EH (cell line): ENCODE measurements at regions not wholly inside any gene's neighbourhood (a gene's known extent, or its start where the extent isn't known, plus 50 kb on each side); places are given as distances from the start of the nearest gene placed in this dataset.
"Not testable (repeated sequence)": the region's sequence is repeated elsewhere in the genome, so short reads cannot be mapped to it uniquely, and the experiment has no call there.

Experiments used
- DNase-seq: peaks from one replicate; pipeline ENCODE4 v3.0.0-alpha.2; 2015; ENCODE audit warnings: low read depth

DNA sequence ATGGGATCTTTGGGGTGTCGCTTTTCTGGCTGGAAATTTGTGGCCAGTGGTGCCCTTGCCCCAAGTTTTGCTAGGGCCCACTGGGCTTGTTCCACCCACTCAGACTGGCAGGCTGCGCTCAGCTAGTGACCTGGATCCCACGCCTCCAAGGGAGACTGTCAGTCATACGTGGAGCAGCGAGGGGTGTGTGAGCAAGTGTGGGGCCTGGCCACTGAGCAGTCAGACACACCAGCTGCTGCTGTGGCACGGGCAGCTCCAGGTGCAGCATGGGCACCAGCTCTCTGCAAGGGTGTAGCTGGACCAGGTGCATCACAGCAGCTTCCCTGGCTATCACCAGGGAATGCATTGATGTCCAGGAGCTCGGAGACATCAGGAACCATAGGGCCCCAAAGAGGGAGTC is 327.0 kb downstream of the NR4A2 start:
- DNase-seq, result no peak

- no peak for DNase-seq
Observed at GRCh38 chr2:156004459-156004858, 328.1 kb downstream of the NR4A2 start.

DNA sequence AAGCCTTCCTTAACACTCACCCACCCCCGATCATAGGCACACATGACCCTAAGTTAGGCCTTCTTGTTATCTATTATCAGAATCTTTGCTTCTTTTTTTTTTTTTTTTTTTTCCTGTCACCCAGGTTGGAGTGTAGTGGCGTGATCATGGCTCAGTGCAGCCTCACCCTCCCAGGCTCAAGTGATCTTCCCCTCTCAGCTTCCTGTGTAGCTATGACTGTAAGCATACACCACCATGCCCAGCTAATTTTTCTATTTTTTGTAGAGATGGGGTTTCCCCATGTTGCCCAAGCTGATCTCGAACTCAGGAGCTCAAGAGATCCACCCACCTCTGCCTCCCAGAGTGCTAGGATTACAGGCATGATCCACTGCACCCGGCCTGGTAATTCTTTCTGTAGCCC is 328.7 kb downstream of the NR4A2 start:
- no peak for DNase-seq

- DNase-seq, result no peak
Observed at GRCh38 chr2:156001851-156002250, 330.7 kb downstream of the NR4A2 start.

DNA sequence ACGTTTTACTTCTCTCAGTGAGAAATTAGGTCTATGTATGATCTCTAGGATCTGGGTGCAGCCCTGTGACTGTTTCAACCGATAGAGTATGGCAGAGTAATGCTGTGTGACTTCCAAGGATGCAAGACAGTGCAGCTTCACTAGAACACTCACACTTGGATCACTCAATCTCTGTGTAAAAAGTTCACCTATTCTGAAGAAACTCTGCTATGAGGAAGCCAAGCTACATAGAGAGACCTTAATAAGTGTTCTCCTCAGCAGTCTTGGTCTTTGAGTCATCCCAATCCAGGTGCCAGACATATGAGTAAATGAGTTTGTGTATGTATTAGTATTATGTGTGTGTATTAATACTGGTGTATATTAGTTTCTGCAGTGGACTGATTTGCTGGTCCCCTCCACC is 335.0 kb downstream of the NR4A2 start:
- DNase-seq, result no peak

DNA sequence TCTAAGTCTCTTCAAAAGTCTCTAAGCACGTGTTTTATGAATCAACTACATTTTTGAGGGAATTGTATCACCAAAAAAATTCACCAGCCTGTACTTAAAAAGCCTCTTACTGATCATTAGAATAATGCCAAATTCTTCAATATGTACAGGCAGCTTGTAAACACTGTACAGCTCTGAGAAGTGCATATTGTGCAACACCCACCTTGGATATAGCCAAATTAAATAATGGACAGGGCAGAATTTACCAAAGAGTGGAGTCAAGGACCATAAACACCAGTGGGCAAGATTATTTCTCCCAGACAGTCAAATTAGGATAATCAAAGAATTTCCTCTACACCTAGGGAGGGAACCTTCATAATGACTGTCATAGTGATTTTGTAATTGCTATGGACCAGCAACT is 338.2 kb downstream of the NR4A2 start:
- DNase-seq, result no peak

DNA sequence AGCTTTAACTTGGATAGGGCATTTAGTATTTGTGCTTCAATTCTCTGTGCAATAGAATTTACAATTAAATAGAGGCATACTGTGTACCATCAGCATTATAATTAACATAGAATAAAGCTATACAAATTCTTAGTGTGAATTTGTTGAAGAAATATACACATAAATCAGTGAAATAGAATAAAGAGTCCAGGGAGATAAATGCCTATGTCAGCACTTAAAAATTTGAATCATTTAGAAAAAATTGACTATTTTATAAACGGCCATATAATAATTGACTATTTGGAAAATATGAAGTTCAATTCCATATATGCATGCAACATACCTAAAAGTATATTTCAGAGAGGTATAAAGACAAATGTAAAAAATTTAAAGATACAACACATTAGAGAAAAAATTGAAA is 348.7 kb downstream of the NR4A2 start:
- DNase-seq, result no peak

- DNase-seq, result no peak
Observed at GRCh38 chr2:155982135-155982534, 350.4 kb downstream of the NR4A2 start.

DNA sequence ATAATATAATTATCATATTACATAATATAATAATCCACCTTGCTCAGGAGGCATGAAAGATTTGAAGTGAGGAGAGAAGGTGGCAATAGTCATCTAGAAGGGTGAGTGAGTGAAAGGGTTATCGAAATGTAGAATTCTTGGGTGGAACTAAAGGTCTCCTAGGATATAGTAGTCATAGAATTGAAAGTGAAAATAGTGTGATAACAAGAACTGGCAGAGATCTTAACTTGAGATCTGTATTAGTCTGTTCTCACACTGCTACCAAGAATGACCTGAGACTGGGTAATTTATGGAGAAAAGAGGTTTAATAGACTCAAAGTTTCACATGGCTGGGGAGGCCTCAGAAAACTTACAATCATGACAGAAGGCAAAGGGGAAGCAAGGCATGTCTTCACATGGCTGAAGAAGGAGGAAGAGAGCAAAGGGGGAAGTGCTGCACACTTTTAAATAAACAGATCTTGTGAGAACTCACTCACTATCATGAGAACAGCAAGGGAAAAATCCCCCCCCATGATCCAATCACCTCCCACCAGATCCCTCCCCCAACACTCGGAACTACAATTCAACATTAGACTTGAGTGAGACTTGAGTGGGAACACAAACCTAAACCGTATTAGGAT is 351.5 kb downstream of the NR4A2 start:
- DNase-seq, result no peak

DNA sequence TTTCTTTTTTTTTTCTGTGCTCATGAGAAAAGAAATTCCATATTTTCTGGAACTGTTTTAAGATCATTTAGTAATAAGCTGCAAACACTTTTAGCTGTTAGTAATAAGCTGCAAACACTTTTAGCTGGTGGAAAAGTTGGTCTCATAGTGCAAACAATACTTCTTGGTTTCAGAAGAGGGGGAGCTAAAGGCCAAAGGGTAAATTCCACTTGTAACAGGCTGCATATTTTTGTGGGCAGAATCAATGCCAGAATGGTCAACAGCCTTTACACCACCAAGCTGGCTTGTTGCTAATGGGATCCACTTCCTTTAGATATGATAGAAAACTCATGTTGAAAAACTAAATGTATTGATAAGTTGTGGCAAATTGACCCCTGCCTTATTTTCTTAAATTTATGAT is 356.8 kb downstream of the NR4A2 start:
- DNase-seq, result no peak

DNA sequence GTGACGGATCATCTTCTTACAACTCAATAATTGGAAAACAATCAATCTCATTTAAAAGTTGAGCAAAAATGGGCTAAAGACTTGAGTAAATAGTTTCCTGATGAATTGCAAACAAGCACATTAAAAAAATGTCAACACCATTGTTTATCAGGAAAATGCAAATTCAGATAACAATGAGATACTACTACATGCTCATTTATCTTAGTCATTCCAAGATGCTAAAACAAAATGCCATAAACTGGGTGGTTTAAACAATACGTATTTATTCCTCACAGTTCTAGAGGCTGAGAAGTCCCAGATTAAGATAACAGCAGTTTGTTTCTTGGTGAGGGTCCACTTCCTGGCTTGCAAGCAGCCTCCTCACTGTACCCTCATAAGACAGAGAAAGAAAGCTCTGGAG is 359.6 kb downstream of the NR4A2 start:
- DNase-seq, result no peak

DNA sequence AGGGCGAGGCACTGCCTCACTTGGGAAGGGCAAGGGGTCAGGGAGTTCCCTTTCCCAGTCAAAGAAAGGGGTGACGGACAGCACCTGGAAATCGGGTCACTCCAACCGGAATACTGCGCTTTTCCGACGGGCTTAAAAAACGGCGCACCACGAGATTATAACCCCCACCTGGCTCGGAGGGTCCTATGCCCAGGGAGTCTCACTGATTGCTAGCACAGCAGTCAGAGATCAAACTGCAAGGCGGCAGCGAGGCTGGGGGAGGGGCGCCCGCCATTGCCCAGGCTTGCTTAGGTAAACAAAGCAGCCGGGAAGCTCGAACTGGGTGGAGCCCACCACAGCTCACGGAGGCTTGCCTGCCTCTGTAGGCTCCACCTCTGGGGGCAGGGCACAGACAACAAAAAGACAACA is 366.5 kb downstream of the NR4A2 start:
- DNase-seq, result not testable (repeated sequence)

DNA sequence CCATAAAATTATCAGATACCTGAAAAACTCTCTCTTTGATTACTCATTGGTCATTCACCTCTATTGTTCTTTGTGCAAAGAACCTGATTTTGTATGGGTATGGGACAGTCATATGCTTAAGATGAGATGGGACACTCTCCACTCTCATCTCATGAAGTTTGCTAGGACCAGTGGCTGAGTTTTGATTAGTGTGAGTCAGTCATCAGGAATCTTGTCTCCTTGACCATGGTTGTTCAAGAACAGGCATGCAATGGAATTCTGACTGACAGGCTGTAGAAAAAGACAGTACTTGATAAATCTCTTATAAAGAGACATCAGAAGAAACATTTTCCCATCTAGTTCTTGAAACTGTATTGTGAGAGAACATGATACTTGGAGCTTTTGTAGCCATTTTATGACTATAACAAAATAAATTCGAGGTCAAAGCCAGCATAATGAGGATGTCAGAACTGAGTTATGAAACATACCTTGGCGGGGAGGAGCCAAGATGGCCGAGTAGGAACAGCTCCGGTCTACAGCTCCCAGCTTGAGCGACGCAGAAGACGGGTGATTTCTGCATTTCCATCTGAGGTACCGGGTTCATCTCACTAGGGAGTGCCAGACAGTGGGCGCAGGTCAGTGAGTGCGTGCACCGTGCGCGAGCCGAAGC is 367.0 kb downstream of the NR4A2 start:
- DNase-seq, result no peak

GRCh38 chr2:155961641-155962040 is 370.9 kb downstream of the NR4A2 start:
- DNase-seq, result no peak

DNA sequence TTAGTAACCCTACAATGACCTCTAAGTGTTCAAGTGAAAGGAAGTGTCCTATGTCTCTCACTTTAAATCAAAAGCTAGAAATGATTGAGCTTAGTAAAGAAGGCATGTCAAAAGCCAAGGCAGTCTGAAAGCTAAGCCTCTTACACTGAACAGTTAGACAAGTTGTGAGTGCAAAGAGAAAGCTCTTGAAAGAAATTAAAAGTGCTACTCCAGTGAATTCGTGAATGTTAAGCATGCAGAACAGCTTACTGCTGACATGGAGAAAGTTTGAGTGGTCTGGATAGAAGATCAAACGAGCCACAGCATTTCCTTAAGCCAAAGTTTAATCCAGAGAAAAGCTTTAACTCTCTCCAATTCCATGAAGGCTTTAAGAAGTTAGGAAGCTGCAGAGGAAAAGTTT is 373.7 kb downstream of the NR4A2 start:
- DNase-seq, result no peak

- DNase-seq, result no peak
Observed at GRCh38 chr2:155947069-155947468, 385.5 kb downstream of the NR4A2 start.

- no peak for DNase-seq
Observed at GRCh38 chr2:155944218-155944617, 388.3 kb downstream of the NR4A2 start.

DNA sequence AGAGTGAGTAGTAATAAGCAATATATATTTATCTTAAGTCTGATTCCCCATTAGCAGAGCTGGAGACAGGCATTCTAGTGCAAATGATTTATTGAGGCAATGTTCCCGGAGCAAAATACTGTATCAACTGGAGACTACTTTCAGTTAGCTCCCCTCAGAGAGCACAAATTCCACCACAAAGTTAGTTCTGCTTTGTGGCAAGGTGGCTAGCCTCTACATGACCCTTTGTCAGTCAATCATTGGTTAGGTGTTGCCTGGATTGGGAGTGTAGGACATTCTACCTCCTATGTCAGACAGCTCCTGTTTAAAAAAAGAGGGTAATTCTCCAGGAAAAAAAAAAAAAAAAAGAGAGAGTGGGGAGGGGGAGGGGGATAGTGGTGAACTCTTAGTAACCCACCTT is 402.2 kb downstream of the NR4A2 start:
- no peak for DNase-seq

GRCh38 chr2:155917380-155917779 is 415.1 kb downstream of the NR4A2 start:
- no peak for DNase-seq

DNA sequence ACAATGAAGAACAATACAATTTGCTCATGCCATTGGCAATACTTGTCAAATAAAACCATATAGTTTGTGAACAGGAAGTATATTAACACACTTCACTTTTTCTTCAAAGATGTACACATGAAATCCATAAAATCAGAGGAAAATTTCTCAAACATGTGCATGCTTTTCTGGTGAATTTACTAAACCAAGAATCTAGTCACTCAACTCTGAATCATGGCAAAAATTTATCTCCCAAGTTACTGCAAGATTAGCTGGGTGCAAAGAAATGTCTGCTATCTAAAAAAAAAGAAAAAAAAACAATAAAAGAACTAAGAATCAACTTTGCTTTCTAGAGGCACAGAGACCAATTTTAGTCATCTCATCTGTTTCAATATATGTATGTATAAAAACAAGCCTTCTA is 419.2 kb downstream of the NR4A2 start:
- no peak for DNase-seq

DNA sequence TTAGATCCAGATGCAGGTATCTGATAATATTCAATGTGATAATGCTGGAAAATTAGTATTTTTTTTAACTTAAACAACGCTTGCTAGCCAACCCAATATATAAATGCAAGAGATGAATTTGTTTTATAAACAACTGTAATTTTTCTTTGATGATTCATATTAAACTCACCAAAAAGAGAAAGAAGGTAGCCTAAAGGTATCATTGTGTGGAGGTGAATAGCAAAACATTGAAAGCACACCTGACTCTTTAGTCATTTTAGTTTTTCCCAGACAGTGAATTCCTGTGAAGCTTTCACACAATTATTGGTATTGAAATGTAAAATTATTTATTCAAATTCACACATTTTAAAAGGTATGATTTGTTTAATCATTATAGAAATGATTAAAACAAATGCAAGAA is 424.0 kb downstream of the NR4A2 start:
- DNase-seq, result no peak

GRCh38 chr2:155907211-155907610 is 425.3 kb downstream of the NR4A2 start:
- DNase-seq, result no peak

GRCh38 chr2:155905657-155906056 is 426.9 kb downstream of the NR4A2 start:
- no peak for DNase-seq

- DNase-seq, result no peak
Observed at GRCh38 chr2:155904720-155905119, 427.8 kb downstream of the NR4A2 start.
